HEK293T (cell line): ENCODE measurements at regions not wholly inside any gene's neighbourhood (a gene's known extent, or its start where the extent isn't known, plus 50 kb on each side); places are given as distances from the start of the nearest gene placed in this dataset.

Experiments
- CTCF ChIA-PET: fragments of 350-600 bp; formaldehyde crosslinking; extraction: SDS; loops from one replicate; lab custom pipeline; 2021; ENCODE audit warnings: antibody characterized with exemption, inconsistent platforms; lab: Yijun Ruan, JAX
- POLR2A ChIA-PET: fragments of 350-600 bp; formaldehyde crosslinking; extraction: SDS; loops from one replicate; lab custom pipeline; 2020; ENCODE audit warnings: antibody characterized with exemption, inconsistent platforms; lab: Yijun Ruan, JAX
- DNase-seq: peaks from one replicate; pipeline ENCODE4 v3.0.0; 2012; ENCODE audit warnings: mixed read lengths; ENCODE audit errors: extremely low spot score
- ARNT ChIP-seq: fragments of 450-650 bp; IDR thresholded peaks from 2 replicates; pipeline ENCODE4 v1.6.1; 2017; ENCODE audit warnings: mild to moderate bottlenecking
- BHLHE40 ChIP-seq: fragments of 450-650 bp; IDR thresholded peaks from 2 replicates; pipeline ENCODE4 v1.6.1; 2016; ENCODE audit warnings: mild to moderate bottlenecking, moderate library complexity, borderline replicate concordance
- CTBP1 ChIP-seq: fragments of 450-650 bp; IDR thresholded peaks from 2 replicates; pipeline ENCODE4 v1.6.1; 2016; ENCODE audit warnings: borderline replicate concordance
- ELF4 ChIP-seq: fragments of 450-650 bp; IDR thresholded peaks from 2 replicates; pipeline ENCODE4 v1.6.1; 2017; ENCODE audit warnings: antibody characterized with exemption
- FOXA1 ChIP-seq: fragments of 450-650 bp; IDR thresholded peaks from 2 replicates; pipeline ENCODE4 v1.6.1; 2016; ENCODE audit warnings: mild to moderate bottlenecking
- FOXK2 ChIP-seq: fragments of 450-650 bp; IDR thresholded peaks from 2 replicates; pipeline ENCODE4 v1.6.1; 2016; ENCODE audit warnings: mild to moderate bottlenecking
- FOXM1 ChIP-seq: fragments of 450-650 bp; IDR thresholded peaks from 2 replicates; pipeline ENCODE4 v1.6.1; 2017; ENCODE audit warnings: mild to moderate bottlenecking, borderline replicate concordance
- HDGF ChIP-seq: fragments of 450-650 bp; IDR thresholded peaks from 2 replicates; pipeline ENCODE4 v1.6.1; 2017; ENCODE audit warnings: antibody characterized with exemption, borderline replicate concordance
- L3MBTL2 ChIP-seq: fragments of 450-650 bp; conservative IDR thresholded peaks from 2 replicates; pipeline ENCODE4 v1.6.1; 2016; ENCODE audit warnings: mild to moderate bottlenecking
- LEF1 ChIP-seq: fragments of 450-650 bp; IDR thresholded peaks from 2 replicates; pipeline ENCODE4 v1.6.1; 2017; ENCODE audit warnings: mild to moderate bottlenecking, borderline replicate concordance
- NFRKB ChIP-seq: fragments of 450-650 bp; IDR thresholded peaks from 2 replicates; pipeline ENCODE4 v1.6.1; 2016; ENCODE audit warnings: mild to moderate bottlenecking, moderate library complexity
- PKNOX1 ChIP-seq: fragments of 450-650 bp; IDR thresholded peaks from 2 replicates; pipeline ENCODE4 v1.6.1; 2016
- SP1 ChIP-seq: fragments of 450-650 bp; IDR thresholded peaks from 2 replicates; pipeline ENCODE4 v1.6.1; 2017
- SUZ12 ChIP-seq: fragments of 450-650 bp; IDR thresholded peaks from 2 replicates; pipeline ENCODE4 v1.6.1; 2016; ENCODE audit warnings: mild to moderate bottlenecking
- TARDBP ChIP-seq: fragments of 450-650 bp; IDR thresholded peaks from 2 replicates; pipeline ENCODE4 v1.6.1; 2016
- ZNF384 ChIP-seq: fragments of 450-650 bp; IDR thresholded peaks from 2 replicates; pipeline ENCODE4 v1.6.1; 2016

- DNase-seq: no peak
- POLR2A ChIA-PET: no interaction called here
- TF ChIP-seq ZNF384 (no peak), BHLHE40 (no peak), ARNT (no peak), CTBP1 (no peak), TARDBP (no peak), NFRKB (no peak), L3MBTL2 (no peak), SUZ12 (no peak), ELF4 (no peak), HDGF (no peak), PKNOX1 (no peak), FOXK2 (no peak), FOXM1 (no peak)
- CTCF ChIA-PET: no interaction called here
These were observed 268.5 kb downstream of the ARAP2 start for GRCh38 chr4:35975617-35976355.

- POLR2A ChIA-PET: no interaction called here
- DNase-seq: no peak
- TF ChIP-seq HDGF: no peak
- no peak for TF ChIP-seq TARDBP
- TF ChIP-seq SP1: no peak
- TF ChIP-seq L3MBTL2: no peak
- no peak for TF ChIP-seq ARNT
- TF ChIP-seq CTBP1: no peak
- TF ChIP-seq FOXM1: no peak
- no peak for TF ChIP-seq ELF4
- no peak for TF ChIP-seq FOXK2
- no peak for TF ChIP-seq BHLHE40
- no peak for TF ChIP-seq PKNOX1
- TF ChIP-seq SUZ12: no peak
- no peak for TF ChIP-seq ZNF384
- no peak for TF ChIP-seq NFRKB
- CTCF ChIA-PET: no interaction called here
These were observed 265.8 kb downstream of the ARAP2 start for GRCh38 chr4:35978551-35978950.

GRCh38 chr4:35982318-35982717, 262.0 kb downstream of the ARAP2 start:
- no peak for TF ChIP-seq BHLHE40
- no peak for DNase-seq
- ChIA-PET CTCF (no interaction called here), POLR2A (no interaction called here)

GRCh38 chr4:35986537-35986936, 257.8 kb downstream of the ARAP2 start:
- ChIA-PET CTCF (no interaction called here), POLR2A (no interaction called here)
- no peak for TF ChIP-seq BHLHE40
- no peak for TF ChIP-seq SUZ12
- TF ChIP-seq CTBP1: no peak
- no peak for TF ChIP-seq L3MBTL2
- no peak for TF ChIP-seq ELF4
- no peak for TF ChIP-seq ARNT
- TF ChIP-seq FOXK2: no peak
- TF ChIP-seq NFRKB: no peak
- no peak for TF ChIP-seq TARDBP
- no peak for TF ChIP-seq SP1
- no peak for TF ChIP-seq FOXA1
- TF ChIP-seq LEF1: no peak
- TF ChIP-seq ZNF384: no peak
- TF ChIP-seq HDGF: no peak
- no peak for DNase-seq

GRCh38 chr4:35993606-35994005, 250.7 kb downstream of the ARAP2 start:
- ChIA-PET POLR2A (no interaction called here), CTCF (no interaction called here)
- no peak for DNase-seq
- TF ChIP-seq SUZ12: no peak
- no peak for TF ChIP-seq PKNOX1
- TF ChIP-seq ZNF384: no peak

GRCh38 chr4:36000941-36001557, 243.3 kb downstream of the ARAP2 start:
- TF ChIP-seq ZNF384 (no peak), LEF1 (no peak), FOXK2 (no peak), TARDBP (no peak), NFRKB (no peak), SP1 (no peak), FOXM1 (no peak), BHLHE40 (no peak), ARNT (no peak), SUZ12 (no peak), FOXA1 (no peak), ELF4 (no peak), PKNOX1 (no peak), CTBP1 (no peak), L3MBTL2 (no peak), HDGF (no peak)
- CTCF ChIA-PET: no interaction called here
- POLR2A ChIA-PET: no interaction called here
- DNase-seq: no peak
